Spinal cord (tissue), 9 donors: ENCODE measurements at regions not wholly inside any gene's neighbourhood (a gene's known extent, or its start where the extent isn't known, plus 50 kb on each side); places are given as distances from the start of the nearest gene placed in this dataset.

ENCODE experiments used
- DNase-seq, 6 donors: peaks; one replicate each; pipeline versions ENCODE4 v3.0.0 to v3.0.0-alpha.2; 2013 to 2015; ENCODE audit warnings: low spot score in 6 of 6, low read depth in 4 of 6
- H3K27ac ChIP-seq: one replicate; pipeline ENCODE4 v1.5.1; 2013; ENCODE audit warnings: low read depth, low read length, control low read depth
- H3K27me3 ChIP-seq: one replicate; pipeline ENCODE4 v1.6.1; 2013; ENCODE audit warnings: low read length; ENCODE audit not compliant: control insufficient read depth, insufficient read depth
- H3K36me3 ChIP-seq: one replicate; pipeline ENCODE4 v1.6.1; 2013; ENCODE audit warnings: low read length; ENCODE audit not compliant: control insufficient read depth, insufficient read depth
- H3K4me1 ChIP-seq: one replicate; pipeline ENCODE4 v1.6.1; 2013; ENCODE audit warnings: low read length; ENCODE audit not compliant: control insufficient read depth, insufficient read depth
- H3K4me3 ChIP-seq: one replicate; pipeline ENCODE4 v1.5.1; 2013; ENCODE audit warnings: low read depth, low read length, control low read depth
- H3K9me3 ChIP-seq: one replicate; pipeline ENCODE4 v1.6.1; 2013; ENCODE audit warnings: low read length; ENCODE audit not compliant: control insufficient read depth, insufficient read depth
- WGBS: methylation state at CpG from one replicate; pipeline ENCODE4 v1.1.5; 2013; ENCODE audit warnings: missing lambda C conversion rate; ENCODE audit not compliant: insufficient coverage; 5-methylcytosine and 5-hydroxymethylcytosine counted together
- donor health status: healthy.

DNA sequence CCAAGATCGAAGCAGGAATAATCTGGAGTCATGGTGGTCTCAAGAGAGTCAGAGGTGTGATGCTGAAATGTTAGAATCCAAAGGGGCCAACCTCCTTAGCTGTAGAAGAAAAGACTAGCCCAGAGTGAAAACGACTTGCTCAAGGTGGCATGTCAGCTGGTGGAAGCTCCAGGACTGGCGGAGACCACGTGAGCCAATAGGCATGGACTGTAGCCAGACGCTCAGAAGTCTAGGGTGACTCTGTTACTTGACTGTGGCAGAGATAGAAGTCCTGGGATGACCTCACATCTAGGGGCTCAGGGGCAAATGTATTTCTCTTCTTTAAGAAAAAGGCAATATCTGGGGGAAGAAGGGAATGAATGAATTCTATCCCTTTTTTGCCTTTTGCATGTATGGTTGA, 267.4 kb downstream of the ATG4C start:
- no peaks in the 10 kb centered on the region for H3K27me3 ChIP-seq
- WGBS, result 85% methylated on average over 5 of the region's 5 CpGs
- no peaks in the 10 kb centered on the region for H3K9me3 ChIP-seq
- no peaks in the 10 kb centered on the region for H3K36me3 ChIP-seq
- H3K4me1 ChIP-seq, result no peaks in the 10 kb centered on the region
- H3K4me3 ChIP-seq, result no peak overlapping the region
- no peak overlapping the region for H3K27ac ChIP-seq
- DNase-seq, result no peak

GRCh38 chr1:63051886-63052285, 268.0 kb downstream of the ATG4C start:
- DNase-seq, result peak in 1 of 6 donors; percentile 13
- H3K27ac ChIP-seq, result no peak overlapping the region
- no peaks in the 10 kb centered on the region for H3K9me3 ChIP-seq
- H3K36me3 ChIP-seq, result no peaks in the 10 kb centered on the region
- H3K27me3 ChIP-seq, result no peaks in the 10 kb centered on the region
- 71% methylated on average over 1 of the region's 6 CpGs for WGBS
- no peak overlapping the region for H3K4me3 ChIP-seq
- no peaks in the 10 kb centered on the region for H3K4me1 ChIP-seq

GRCh38 chr1:63054184-63054583, 268.2 kb upstream of the FOXD3 start:
- no peaks in the 10 kb centered on the region for H3K36me3 ChIP-seq
- H3K4me3 ChIP-seq, result no peak overlapping the region
- H3K9me3 ChIP-seq, result no peaks in the 10 kb centered on the region
- DNase-seq, result no peak
- H3K27me3 ChIP-seq, result no peaks in the 10 kb centered on the region
- H3K27ac ChIP-seq, result no peak overlapping the region
- H3K4me1 ChIP-seq, result no peaks in the 10 kb centered on the region
- 54% methylated on average over 3 of the region's 4 CpGs for WGBS

- no peaks in the 10 kb centered on the region for H3K36me3 ChIP-seq
- no peaks in the 10 kb centered on the region for H3K4me1 ChIP-seq
- H3K4me3 ChIP-seq, result no peak overlapping the region
- no peaks in the 10 kb centered on the region for H3K9me3 ChIP-seq
- 64% methylated on average over 2 of the region's 3 CpGs for WGBS
- DNase-seq, result no peak
- H3K27me3 ChIP-seq, result no peaks in the 10 kb centered on the region
- H3K27ac ChIP-seq, result no peak overlapping the region
Measured at GRCh38 chr1:63063367-63063766, 259.0 kb upstream of the FOXD3 start.

- DNase-seq, result no peak
- no peak overlapping the region for H3K27ac ChIP-seq
- H3K4me1 ChIP-seq, result no peaks in the 10 kb centered on the region
- WGBS, result 90% methylated on average over 3 of the region's 4 CpGs
- no peaks in the 10 kb centered on the region for H3K36me3 ChIP-seq
- H3K4me3 ChIP-seq, result no peak overlapping the region
- H3K9me3 ChIP-seq, result no peaks in the 10 kb centered on the region
- H3K27me3 ChIP-seq, result no peaks in the 10 kb centered on the region
Measured at GRCh38 chr1:63064135-63064534, 258.2 kb upstream of the FOXD3 start.

- H3K4me3 ChIP-seq, result no peak overlapping the region
- H3K4me1 ChIP-seq, result peaks cover 2% of the 10 kb centered on the region
- no peak overlapping the region for H3K27ac ChIP-seq
- no peaks in the 10 kb centered on the region for H3K36me3 ChIP-seq
- H3K9me3 ChIP-seq, result no peaks in the 10 kb centered on the region
- no peak for DNase-seq
- H3K27me3 ChIP-seq, result peaks cover 2% of the 10 kb centered on the region
- 91% methylated on average over 3 of the region's 7 CpGs for WGBS
Measured at GRCh38 chr1:63068626-63069025, 253.7 kb upstream of the FOXD3 start.

DNA sequence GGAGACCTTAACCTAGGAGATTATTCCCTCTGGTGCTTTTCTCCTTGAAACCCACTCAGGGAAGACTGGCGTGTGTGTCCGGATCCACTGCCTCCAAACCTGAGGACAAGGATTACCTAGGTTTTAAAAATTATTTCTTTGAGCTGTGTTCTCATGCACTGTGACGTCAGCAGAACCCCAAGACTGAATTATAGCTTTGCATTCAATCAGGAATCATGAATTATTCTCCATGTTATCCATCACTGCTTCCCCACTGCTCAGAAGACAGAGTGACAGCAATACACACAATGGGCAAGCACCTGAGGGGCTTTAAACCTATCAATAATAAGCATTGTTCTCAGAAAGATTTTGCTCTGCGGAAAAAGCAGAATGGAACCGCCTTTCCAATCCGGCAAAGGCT, 253.2 kb upstream of the FOXD3 start:
- Histone ChIP-seq H3K36me3 (no peaks in the 10 kb centered on the region), H3K27me3 (peaks cover 6% of the 10 kb centered on the region), H3K27ac (no peak overlapping the region), H3K4me3 (no peak overlapping the region), H3K9me3 (no peaks in the 10 kb centered on the region), H3K4me1 (peaks cover 7% of the 10 kb centered on the region)
- 40% methylated on average over 1 of the region's 6 CpGs for WGBS
- no peak for DNase-seq

- WGBS, result 5% methylated on average over 34 of the region's 41 CpGs
Measured at GRCh38 chr1:63073309-63074306, 248.8 kb upstream of the FOXD3 start.

DNA sequence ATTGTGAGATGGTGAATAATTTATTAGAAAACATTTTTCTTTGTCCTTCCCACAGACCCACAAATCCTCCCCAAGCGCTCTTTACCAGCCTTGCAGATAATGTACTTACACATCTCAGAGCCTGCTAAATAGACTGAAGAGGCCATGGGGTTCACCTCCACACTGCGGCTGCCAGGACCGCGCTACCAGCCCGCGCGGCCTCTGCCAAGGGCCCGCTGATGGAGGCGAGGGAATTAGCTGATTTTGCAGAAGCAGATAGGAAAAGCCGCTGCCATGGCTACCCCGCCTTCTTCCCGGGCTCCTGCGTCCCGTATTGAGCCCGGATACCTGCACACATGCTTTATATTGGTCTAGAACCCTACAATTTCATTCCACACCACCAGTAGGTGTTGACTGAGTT, 248.0 kb upstream of the FOXD3 start:
- Histone ChIP-seq H3K4me1 (peaks cover 12% of the 10 kb centered on the region), H3K36me3 (no peaks in the 10 kb centered on the region), H3K27ac (no peak overlapping the region), H3K9me3 (peaks cover 2% of the 10 kb centered on the region), H3K27me3 (peaks cover 28% of the 10 kb centered on the region), H3K4me3 (peak overlapping the region; percentile 33)
- 67% methylated on average over 1 of the region's 15 CpGs for WGBS
- no peak for DNase-seq

More at GRCh38 chr1:63073309-63074306, 248.8 kb upstream of the FOXD3 start:
- Histone ChIP-seq H3K4me3 (peak overlapping the region; percentile 33), H3K36me3 (no peaks in the 10 kb centered on the region), H3K9me3 (peaks cover 2% of the 10 kb centered on the region), H3K27me3 (peaks cover 28% of the 10 kb centered on the region), H3K27ac (no peak overlapping the region), H3K4me1 (peaks cover 12% of the 10 kb centered on the region)
- DNase-seq, result peak in 3 of 6 donors; percentile 32 to 82 (median 68)

DNA sequence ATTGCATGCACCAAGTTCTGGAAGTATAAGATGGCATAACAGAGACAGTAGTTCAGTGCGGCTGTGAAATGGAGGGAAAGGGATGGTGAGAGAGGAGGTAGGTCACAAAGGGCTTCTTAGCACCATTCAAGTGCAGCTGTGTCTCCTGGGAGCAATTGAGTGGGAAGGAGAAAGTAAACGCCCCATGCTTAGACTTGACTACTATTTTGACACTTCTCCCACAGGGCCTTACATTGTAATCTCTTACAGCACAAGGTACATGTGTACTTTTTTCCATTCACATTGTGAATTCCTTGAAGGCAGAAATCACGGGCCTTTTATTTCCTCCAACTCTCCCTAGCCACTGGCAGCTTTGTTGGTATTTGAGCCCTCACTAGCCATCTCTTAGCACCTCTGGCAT, 239.6 kb upstream of the FOXD3 start:
- Histone ChIP-seq H3K36me3 (no peaks in the 10 kb centered on the region), H3K9me3 (no peaks in the 10 kb centered on the region), H3K27ac (no peak overlapping the region), H3K4me3 (no peak overlapping the region), H3K4me1 (peaks cover under 1% of the 10 kb centered on the region), H3K27me3 (peaks cover 32% of the 10 kb centered on the region)
- no peak for DNase-seq
- WGBS, result 81% methylated on average over 2 of the region's 3 CpGs
